HG02973 (cell line): ENCODE measurements at regions not wholly inside any gene's neighbourhood (a gene's known extent, or its start where the extent isn't known, plus 50 kb on each side); places are given as distances from the start of the nearest gene placed in this dataset.
"Not testable (repeated sequence)": the region's sequence is repeated elsewhere in the genome, so short reads cannot be mapped to it uniquely, and the experiment has no call there.

ENCODE experiments used
- ATAC-seq: cut with Tn5 transposase; IDR thresholded peaks from one replicate; pipeline ENCODE4 v1.9.1; 2021; ENCODE audit warnings: moderate library complexity; ENCODE audit not compliant: unreplicated experiment

DNA sequence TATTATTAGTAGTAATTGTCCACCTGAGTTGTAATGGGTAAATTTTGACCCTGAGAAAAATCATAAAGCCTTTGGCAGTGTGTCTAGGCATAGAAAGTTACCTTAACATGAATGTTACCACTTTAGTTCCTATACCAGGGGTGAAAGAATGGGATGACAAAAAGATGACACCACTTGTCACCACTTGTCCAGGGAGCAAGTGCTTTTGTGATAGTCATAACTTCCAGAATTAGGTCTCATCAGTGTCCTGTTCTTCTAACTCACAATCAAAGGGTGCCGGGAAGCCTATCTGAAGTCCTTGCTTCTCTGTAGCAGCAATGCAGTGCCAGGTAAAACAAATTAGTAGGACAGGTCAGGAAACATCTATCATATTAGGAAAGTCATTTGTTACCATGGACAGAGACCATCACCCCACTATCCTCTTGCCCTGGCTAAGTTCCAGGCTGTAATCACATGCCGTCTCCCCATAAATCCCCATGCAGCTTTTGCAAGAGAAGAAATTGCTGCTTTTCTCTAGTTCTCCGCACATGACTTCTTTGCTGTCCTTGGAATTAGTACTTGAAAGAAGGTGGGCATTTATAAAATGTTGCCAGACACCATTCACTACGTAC lies 156.5 kb upstream of the SGCD start:
- ATAC-seq, result no peak

GRCh38 chr5:156174225-156174624 lies 152.7 kb upstream of the SGCD start:
- no peak for ATAC-seq

DNA sequence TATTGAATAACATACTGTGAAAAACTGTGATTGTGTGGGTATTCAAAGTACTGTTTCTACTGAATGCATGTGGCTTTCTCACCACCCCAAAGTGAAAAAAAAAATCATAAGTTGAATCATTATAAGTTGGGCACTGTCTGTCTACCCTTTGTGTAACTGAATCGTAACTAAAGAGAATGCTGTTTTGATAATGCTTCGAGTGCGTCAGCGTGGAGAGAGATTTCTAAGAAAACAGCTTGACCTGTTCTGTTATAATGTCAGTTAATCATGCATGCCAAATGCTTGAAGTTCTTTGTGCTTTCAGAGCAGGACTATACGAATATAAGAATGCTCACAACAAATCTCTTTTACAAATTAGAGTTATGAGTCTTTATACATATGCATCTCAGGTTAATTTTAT lies 148.8 kb upstream of the SGCD start:
- no peak for ATAC-seq

GRCh38 chr5:156181656-156182055 lies 145.3 kb upstream of the SGCD start:
- ATAC-seq, result no peak

- no peak for ATAC-seq
Measured at GRCh38 chr5:156182174-156182967, 144.6 kb upstream of the SGCD start.

DNA sequence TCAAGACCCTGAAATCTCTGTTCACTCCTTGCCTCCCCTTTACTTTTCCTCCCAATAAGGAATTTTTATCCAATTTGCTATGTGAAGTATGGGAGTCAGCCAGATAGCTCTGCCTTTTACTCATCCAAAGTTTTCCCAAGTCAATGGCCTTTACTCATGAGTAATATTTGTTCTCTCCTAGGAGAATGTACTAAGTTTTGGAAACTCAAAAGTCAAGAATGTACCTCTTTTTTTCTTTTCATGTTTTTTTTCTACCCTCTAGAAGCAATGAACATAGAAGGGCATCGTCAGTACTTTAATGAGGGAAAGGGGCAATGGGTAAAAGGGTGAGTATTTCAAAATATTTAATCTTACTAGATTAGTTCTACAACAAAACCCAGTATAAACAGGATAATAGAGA lies 140.2 kb upstream of the SGCD start:
- ATAC-seq, result no peak

- ATAC-seq, result no peak
Measured at GRCh38 chr5:156188016-156188415, 138.9 kb upstream of the SGCD start.

GRCh38 chr5:156189628-156190027 lies 137.3 kb upstream of the SGCD start:
- ATAC-seq, result no peak

DNA sequence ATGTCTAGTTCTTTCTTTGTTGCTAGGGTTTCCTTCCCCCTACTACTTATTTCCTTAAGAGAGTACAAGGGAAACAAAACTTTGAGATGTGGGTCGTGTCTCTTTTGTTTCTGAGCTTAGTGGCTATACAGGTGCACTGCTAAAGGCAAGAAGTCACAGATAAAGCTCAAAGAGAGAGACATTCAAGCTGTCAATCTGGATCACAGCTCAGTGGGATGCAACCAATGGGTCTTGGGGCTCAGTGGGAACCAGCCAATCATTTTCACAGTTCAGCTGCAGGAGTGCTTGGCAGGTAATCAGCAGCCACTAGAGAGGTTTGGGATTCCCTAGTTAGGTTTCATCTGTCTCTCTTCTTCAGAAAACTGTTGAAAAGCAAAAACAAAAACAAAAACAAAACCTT lies 135.4 kb upstream of the SGCD start:
- no peak for ATAC-seq

DNA sequence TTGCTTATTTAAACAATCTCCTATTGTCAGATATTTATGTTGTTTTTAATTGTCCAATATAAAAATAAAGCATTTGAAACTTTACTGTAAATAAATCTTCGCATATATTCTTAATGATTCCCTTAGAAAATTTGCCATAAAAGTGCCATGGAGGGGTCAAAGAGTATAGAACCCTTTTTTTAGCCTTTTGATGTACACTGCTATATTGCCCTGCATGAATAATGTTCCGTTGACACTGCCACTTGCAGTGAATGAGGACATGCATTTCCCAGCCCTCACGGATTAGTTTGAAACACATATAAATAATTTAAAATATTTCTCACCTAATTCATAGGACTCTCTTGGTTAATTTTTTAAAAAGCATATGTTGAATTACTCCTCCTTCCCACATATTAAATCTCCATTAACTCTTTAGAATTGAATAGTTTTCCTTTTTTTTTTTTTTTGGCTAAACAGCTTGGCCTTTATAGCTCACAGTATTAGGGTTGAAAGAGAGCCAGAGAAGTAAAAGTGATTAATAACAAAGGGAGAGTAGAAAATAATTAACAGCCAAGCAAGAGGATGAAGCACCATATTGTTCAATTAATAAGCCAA lies 129.8 kb upstream of the SGCD start:
- ATAC-seq, result no peak

- no peak for ATAC-seq
Measured at GRCh38 chr5:156199045-156199444, 127.9 kb upstream of the SGCD start.

GRCh38 chr5:156200938-156201787 lies 125.8 kb upstream of the SGCD start:
- no peak for ATAC-seq

GRCh38 chr5:156201788-156202403 lies 125.1 kb upstream of the SGCD start:
- no peak for ATAC-seq

DNA sequence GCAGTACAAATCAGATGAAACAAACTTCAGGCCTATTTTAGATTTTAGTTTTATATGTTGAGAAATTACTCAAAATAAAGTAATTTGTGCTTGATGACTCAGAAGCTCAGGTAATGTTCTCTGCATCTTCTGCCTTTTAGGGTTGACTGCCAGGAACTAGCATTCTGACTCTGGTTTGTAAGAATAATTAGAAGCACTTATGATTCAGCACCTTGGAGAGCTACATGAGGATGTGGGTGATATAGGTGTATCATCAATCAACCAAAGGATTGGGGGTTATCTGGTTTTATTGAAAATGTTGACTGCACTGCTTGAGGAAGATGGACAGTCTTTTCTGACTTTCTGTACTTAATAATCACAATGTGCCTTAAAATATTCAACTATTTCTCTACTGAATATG lies 118.7 kb upstream of the SGCD start:
- no peak for ATAC-seq

GRCh38 chr5:156218367-156219158 lies 108.4 kb upstream of the SGCD start:
- ATAC-seq, result no peak

- no peak for ATAC-seq
Measured at GRCh38 chr5:156219483-156220005, 107.4 kb upstream of the SGCD start.

DNA sequence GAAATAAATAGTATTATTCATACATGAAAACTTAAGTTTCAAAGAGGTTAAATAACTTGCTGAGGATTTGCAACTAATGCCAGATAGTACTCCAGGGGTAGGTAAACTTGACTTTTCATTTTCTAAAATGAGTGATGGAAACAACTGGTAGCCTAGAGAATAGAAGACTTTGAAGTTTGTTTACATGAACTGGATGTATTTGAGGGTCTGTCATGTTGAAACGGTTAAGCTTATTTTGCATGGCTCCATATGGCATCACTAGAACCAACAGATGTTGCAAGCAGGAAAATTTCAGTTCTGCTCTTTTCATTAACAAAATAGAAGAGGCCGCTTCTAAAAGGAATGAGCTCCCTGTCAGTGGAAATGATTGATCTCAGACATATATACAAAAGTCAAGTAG lies 105.1 kb upstream of the SGCD start:
- ATAC-seq, result no peak

DNA sequence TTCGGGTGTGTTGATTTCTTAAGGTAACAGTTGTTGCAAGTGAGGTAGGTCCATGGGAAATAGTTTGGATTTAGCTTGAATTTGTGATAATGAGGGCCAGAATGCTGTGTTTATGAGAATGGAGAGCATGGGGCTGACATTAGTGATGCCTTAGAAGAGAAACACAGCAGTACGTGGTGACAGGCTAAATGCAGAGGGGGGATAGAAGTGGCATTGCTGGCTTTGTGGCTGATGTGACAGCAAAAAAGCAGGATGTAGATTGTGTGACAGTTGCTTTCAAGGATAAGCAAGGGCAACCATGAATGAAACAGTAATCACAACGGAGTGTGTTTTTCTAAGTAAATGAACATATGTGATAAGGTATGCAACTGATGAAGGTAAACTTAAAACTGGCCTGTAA lies 103.4 kb upstream of the SGCD start:
- no peak for ATAC-seq

- not testable (repeated sequence) for ATAC-seq
Measured at GRCh38 chr5:156226485-156226884, 100.5 kb upstream of the SGCD start.

DNA sequence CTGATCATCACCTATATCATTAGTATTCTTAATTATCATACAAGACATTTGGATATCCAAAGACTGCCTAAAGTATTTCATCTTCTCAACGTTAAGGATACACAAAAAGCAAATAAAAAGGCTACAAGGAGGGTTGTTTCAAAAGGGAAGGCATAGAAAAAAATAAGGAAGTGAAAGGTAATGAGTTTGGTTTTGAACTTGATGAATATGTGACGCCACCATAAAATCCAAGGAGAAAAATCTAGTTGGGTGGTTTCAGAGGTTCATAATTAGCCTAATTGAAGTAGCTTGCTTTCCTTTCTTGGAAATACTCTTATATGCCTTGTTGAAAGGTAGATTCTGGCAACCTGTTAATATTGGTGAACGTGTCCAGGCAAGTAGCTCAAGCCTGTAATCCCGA lies 96.1 kb upstream of the SGCD start:
- no peak for ATAC-seq
